ENCODE measurements at regions not wholly inside any gene's neighbourhood (a gene's known extent, or its start where the extent isn't known, plus 50 kb on each side); places are given as distances from the start of the nearest gene placed in this dataset.
A peak's percentile ranks its signal among the peaks of the same experiment; 100 is the strongest.

GRCh38 chr5:58235299-58235698 lies 224.6 kb downstream of the PLK2 start:
- TF ChIP-seq, protein P1, sequence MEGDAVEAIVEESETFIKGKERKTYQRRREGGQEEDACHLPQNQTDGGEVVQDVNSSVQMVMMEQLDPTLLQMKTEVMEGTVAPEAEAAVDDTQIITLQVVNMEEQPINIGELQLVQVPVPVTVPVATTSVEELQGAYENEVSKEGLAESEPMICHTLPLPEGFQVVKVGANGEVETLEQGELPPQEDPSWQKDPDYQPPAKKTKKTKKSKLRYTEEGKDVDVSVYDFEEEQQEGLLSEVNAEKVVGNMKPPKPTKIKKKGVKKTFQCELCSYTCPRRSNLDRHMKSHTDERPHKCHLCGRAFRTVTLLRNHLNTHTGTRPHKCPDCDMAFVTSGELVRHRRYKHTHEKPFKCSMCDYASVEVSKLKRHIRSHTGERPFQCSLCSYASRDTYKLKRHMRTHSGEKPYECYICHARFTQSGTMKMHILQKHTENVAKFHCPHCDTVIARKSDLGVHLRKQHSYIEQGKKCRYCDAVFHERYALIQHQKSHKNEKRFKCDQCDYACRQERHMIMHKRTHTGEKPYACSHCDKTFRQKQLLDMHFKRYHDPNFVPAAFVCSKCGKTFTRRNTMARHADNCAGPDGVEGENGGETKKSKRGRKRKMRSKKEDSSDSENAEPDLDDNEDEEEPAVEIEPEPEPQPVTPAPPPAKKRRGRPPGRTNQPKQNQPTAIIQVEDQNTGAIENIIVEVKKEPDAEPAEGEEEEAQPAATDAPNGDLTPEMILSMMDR (IDR thresholded peaks at IDR 0.05; ENCODE audit: low read depth, low read length), result no peak
- peak; percentile 28 for DNase-seq (ENCODE audit: extremely low read depth, low read depth)

- TF ChIP-seq, protein P1 (IDR thresholded peaks at IDR 0.05; ENCODE audit: low read depth, low read length), result no peak
- no peak for DNase-seq (ENCODE audit: extremely low read depth, low read depth)
These were observed 227.8 kb downstream of the PLK2 start for GRCh38 chr5:58232130-58232529.

GRCh38 chr5:58231041-58231440 lies 228.8 kb downstream of the PLK2 start:
- DNase-seq (ENCODE audit: extremely low read depth, low read depth), result no peak
- TF ChIP-seq, protein P1 (IDR thresholded peaks at IDR 0.05; ENCODE audit: low read depth, low read length), result no peak

DNA sequence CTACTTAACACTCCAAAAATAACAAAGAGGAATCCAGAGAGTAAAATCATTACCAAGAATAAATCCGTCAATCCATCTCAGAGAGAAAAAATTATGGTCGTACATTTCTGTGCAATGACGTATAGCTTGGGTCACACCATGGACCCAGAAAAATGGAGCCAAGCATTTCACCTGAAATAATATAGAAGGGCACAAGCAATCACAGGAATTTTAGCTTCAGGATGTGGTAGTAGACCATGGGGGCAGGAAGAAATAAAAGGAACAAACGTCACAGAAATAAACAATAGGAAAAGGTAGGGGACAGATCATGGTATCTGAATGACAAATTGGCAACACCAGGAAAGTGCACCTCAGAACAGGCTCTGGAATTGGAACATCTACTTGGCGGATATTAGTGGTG lies 231.0 kb downstream of the PLK2 start:
- TF ChIP-seq, protein P1 (IDR thresholded peaks at IDR 0.05; ENCODE audit: low read depth, low read length), result no peak
- no peak for DNase-seq (ENCODE audit: extremely low read depth, low read depth)

- DNase-seq (ENCODE audit: extremely low read depth, low read depth), result no peak
- TF ChIP-seq, protein P1 (IDR thresholded peaks at IDR 0.05; ENCODE audit: low read depth, low read length), result no peak
These were observed 232.0 kb downstream of the PLK2 start for GRCh38 chr5:58227858-58228257.

DNA sequence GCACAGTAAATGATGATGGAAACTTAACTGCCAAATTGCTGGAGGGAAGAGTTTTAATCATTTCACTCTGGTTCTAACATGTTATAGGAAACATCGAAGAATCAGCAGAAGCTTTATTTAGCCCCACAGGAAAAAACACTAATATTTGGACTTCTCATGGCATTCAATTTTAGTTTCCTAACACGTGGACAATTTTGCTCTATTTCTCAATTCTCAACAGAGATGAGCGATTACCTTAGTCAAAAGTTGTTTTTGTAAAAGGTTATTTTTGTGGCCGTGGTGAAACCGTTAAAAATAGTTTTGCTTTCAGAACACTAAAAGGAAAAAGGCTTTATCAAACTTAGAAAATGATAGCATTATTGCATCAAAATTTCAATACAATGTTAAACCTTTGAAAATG lies 235.2 kb downstream of the PLK2 start:
- no peak for DNase-seq (ENCODE audit: extremely low read depth, low read depth)
- TF ChIP-seq, protein P1 (IDR thresholded peaks at IDR 0.05; ENCODE audit: low read depth, low read length), result no peak

DNA sequence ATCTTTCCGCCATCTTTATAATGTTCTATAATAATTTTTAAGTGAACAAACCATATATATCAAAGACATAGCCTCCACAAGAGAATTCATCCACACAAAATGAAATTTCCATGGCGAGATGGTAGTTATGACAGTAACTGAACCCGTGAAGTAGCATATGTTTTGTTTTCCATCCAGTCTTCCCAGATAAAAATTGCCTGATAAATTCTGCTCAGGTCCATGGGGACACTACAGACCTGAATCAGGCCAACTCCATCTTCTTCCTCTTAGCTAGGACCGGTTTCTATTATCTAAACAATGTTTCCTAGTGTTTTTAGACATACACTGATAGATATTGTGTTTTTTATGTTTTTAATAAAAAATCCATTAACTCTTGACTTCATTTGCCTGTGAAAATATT lies 235.7 kb downstream of the PLK2 start:
- DNase-seq (ENCODE audit: extremely low read depth, low read depth), result no peak
- TF ChIP-seq, protein P1 (IDR thresholded peaks at IDR 0.05; ENCODE audit: low read depth, low read length), result no peak

Measured in AG09319 (cell line).